WTC11 (cell line): ENCODE measurements at regions not wholly inside any gene's neighbourhood (a gene's known extent, or its start where the extent isn't known, plus 50 kb on each side); places are given as distances from the start of the nearest gene placed in this dataset.
A peak's percentile ranks its signal among the peaks of the same experiment; 100 is the strongest.

ENCODE experiments used
- ATAC-seq: fragments of 200-7000 bp; cut with Tn5 transposase; 2 replicates; pipeline ENCODE4 v1.10.0; 2021; ENCODE audit warnings: mild to moderate bottlenecking, moderate library complexity
- CTCF ChIA-PET: fragments of 300-600 bp; sonication (Branson Sonifier 250); formaldehyde crosslinking; loops from one replicate; lab custom pipeline; 2021; ENCODE audit warnings: antibody characterized with exemption; lab: Charles Lee
- POLR2A ChIA-PET: fragments of 350-600 bp; sonication (Branson Sonifier 250); formaldehyde crosslinking; loops from one replicate; lab custom pipeline; 2021; ENCODE audit warnings: antibody characterized with exemption; lab: Charles Lee
- DNase-seq: peaks from one replicate; pipeline ENCODE4 v3.0.0; 2021; ENCODE audit warnings: low spot score
- H3K27ac Mint-ChIP-seq: 2 replicates; pipeline ENCODE4 v1.8.0; 2021; ENCODE audit warnings: mixed read lengths
- H3K27me3 Mint-ChIP-seq: 2 replicates; pipeline ENCODE4 v1.8.0; 2021; ENCODE audit warnings: low read depth, mild to moderate bottlenecking, moderate library complexity, mixed read lengths
- H3K36me3 Mint-ChIP-seq: 2 replicates; pipeline ENCODE4 v1.8.0; 2021; ENCODE audit warnings: mixed read lengths
- H3K4me1 Mint-ChIP-seq: 2 replicates; pipeline ENCODE4 v1.8.0; 2022; ENCODE audit warnings: mixed read lengths
- H3K4me3 Mint-ChIP-seq: 2 replicates; pipeline ENCODE4 v1.8.0; 2021; ENCODE audit warnings: mild to moderate bottlenecking, moderate library complexity, mixed read lengths
- H3K9me3 Mint-ChIP-seq: 2 replicates; pipeline ENCODE4 v1.8.0; 2021; ENCODE audit warnings: mixed read lengths
- ATF2 ChIP-seq: sonication (generic); formaldehyde crosslinking; IDR thresholded peaks from 2 replicates; pipeline ENCODE4 v1.8.1; 2022; ENCODE audit warnings: low read depth, missing genetic modification reagents, borderline replicate concordance
- ATF3 ChIP-seq: sonication (generic); formaldehyde crosslinking; conservative IDR thresholded peaks from 2 replicates; pipeline ENCODE4 v1.8.1; 2022; ENCODE audit warnings: mild to moderate bottlenecking, missing genetic modification reagents
- FOXJ3 ChIP-seq: sonication (generic); formaldehyde crosslinking; IDR thresholded peaks from 2 replicates; pipeline ENCODE4 v1.9.0; 2021; ENCODE audit warnings: missing genetic modification reagents, mild to moderate bottlenecking, borderline replicate concordance
- FOXK1 ChIP-seq: sonication (generic); formaldehyde crosslinking; IDR thresholded peaks from 2 replicates; pipeline ENCODE4 v1.8.0; 2022; ENCODE audit warnings: mild to moderate bottlenecking, moderate library complexity, missing genetic modification reagents
- HMGA2 ChIP-seq: fragments of 250-450 bp; sonication (Bioruptor Pico); IDR thresholded peaks from 2 replicates; pipeline ENCODE4 v1.4.0; 2021; ENCODE audit warnings: mild to moderate bottlenecking, moderate library complexity
- KAT7 ChIP-seq: sonication (generic); formaldehyde crosslinking; IDR thresholded peaks from 2 replicates; pipeline ENCODE4 v1.8.1; 2023; ENCODE audit warnings: missing genetic modification reagents, mild to moderate bottlenecking, borderline replicate concordance
- MLX ChIP-seq: sonication (generic); formaldehyde crosslinking; IDR thresholded peaks from 2 replicates; pipeline ENCODE4 v1.8.1; 2023; ENCODE audit warnings: mild to moderate bottlenecking, missing genetic modification reagents, moderate library complexity
- MXD4 ChIP-seq: fragments of 250-450 bp; sonication (Bioruptor Pico); IDR thresholded peaks from 2 replicates; pipeline ENCODE4 v1.8.0; 2021; ENCODE audit warnings: mild to moderate bottlenecking, moderate library complexity, borderline replicate concordance
- NR2C2 ChIP-seq: sonication (generic); formaldehyde crosslinking; IDR thresholded peaks from 2 replicates; pipeline ENCODE4 v1.8.0; 2022; ENCODE audit warnings: mild to moderate bottlenecking, missing genetic modification reagents
- OVOL2 ChIP-seq: fragments of 250-450 bp; sonication (Bioruptor Pico); IDR thresholded peaks from 2 replicates; pipeline ENCODE4 v1.9.0; 2021; ENCODE audit warnings: mild to moderate bottlenecking, borderline replicate concordance
- PRDM15 ChIP-seq: sonication (generic); formaldehyde crosslinking; IDR thresholded peaks from 2 replicates; pipeline ENCODE4 v1.8.0; 2022; ENCODE audit warnings: missing genetic modification reagents
- TEAD4 ChIP-seq: sonication (generic); formaldehyde crosslinking; IDR thresholded peaks from 2 replicates; pipeline ENCODE4 v1.8.0; 2022; ENCODE audit warnings: mild to moderate bottlenecking, missing genetic modification reagents
- USF2 ChIP-seq: sonication (generic); formaldehyde crosslinking; IDR thresholded peaks from 2 replicates; pipeline ENCODE4 v1.8.1; 2023; ENCODE audit warnings: mild to moderate bottlenecking, missing genetic modification reagents, moderate library complexity
- ZBTB43 ChIP-seq: sonication (generic); formaldehyde crosslinking; IDR thresholded peaks from 2 replicates; pipeline ENCODE4 v1.8.1; 2023; ENCODE audit warnings: mild to moderate bottlenecking, missing genetic modification reagents
- ZNF121 ChIP-seq: sonication (generic); formaldehyde crosslinking; IDR thresholded peaks from 2 replicates; pipeline ENCODE4 v1.8.0; 2023; ENCODE audit warnings: missing genetic modification reagents
- ZNF138 ChIP-seq: sonication (generic); formaldehyde crosslinking; conservative IDR thresholded peaks from 2 replicates; pipeline ENCODE4 v1.8.1; 2022; ENCODE audit warnings: mild to moderate bottlenecking, moderate library complexity, missing genetic modification reagents
- ZNF317 ChIP-seq: sonication (generic); formaldehyde crosslinking; IDR thresholded peaks from 2 replicates; pipeline ENCODE4 v1.8.1; 2023; ENCODE audit warnings: low read depth, mild to moderate bottlenecking, moderate library complexity, missing genetic modification reagents, borderline replicate concordance
- ZNF671 ChIP-seq: fragments of 250-450 bp; sonication (Bioruptor Pico); IDR thresholded peaks from 2 replicates; pipeline ENCODE4 v1.8.0; 2021; ENCODE audit warnings: mild to moderate bottlenecking

- no peak for TF ChIP-seq FOXJ3 (CRISPR knock-in tag)
- no peak for TF ChIP-seq ZBTB43 (CRISPR knock-in tag)
- TF ChIP-seq, all 79 proteins: peak for 0
These were observed 111.1 kb upstream of the KLF7 start (continued) for GRCh38 chr2:207276858-207277257.

- peaks cover 10% of the 10 kb centered on the region for H3K9me3 Mint-ChIP-seq
- H3K27me3 Mint-ChIP-seq, result no peaks in the 10 kb centered on the region
- H3K27ac Mint-ChIP-seq, result no peak overlapping the region
- no peak for ATAC-seq
- H3K4me1 Mint-ChIP-seq, result peaks cover 14% of the 10 kb centered on the region
- H3K4me3 Mint-ChIP-seq, result no peak overlapping the region
- POLR2A ChIA-PET, result no interaction called here
- CTCF ChIA-PET, result no interaction called here
- H3K36me3 Mint-ChIP-seq, result no peaks in the 10 kb centered on the region
- TF ChIP-seq NR2C2 (CRISPR knock-in tag) (no peak), ATF3 (CRISPR knock-in tag) (no peak), PRDM15 (CRISPR knock-in tag) (no peak), USF2 (CRISPR knock-in tag) (no peak)
- DNase-seq, result no peak
These were observed 113.8 kb upstream of the KLF7 start for GRCh38 chr2:207279520-207279919.

- CTCF ChIA-PET, result no interaction called here
- POLR2A ChIA-PET, result no interaction called here
- no peak overlapping the region for H3K27ac Mint-ChIP-seq
- H3K4me3 Mint-ChIP-seq, result no peak overlapping the region
- TF ChIP-seq TEAD4 (CRISPR knock-in tag), result no peak
- TF ChIP-seq HMGA2 (CRISPR knock-in tag), result no peak
- H3K27me3 Mint-ChIP-seq, result no peaks in the 10 kb centered on the region
- H3K9me3 Mint-ChIP-seq, result peaks cover 7% of the 10 kb centered on the region
- H3K4me1 Mint-ChIP-seq, result peaks cover 26% of the 10 kb centered on the region
- DNase-seq, result no peak
- no peak for ATAC-seq
- no peaks in the 10 kb centered on the region for H3K36me3 Mint-ChIP-seq
These were observed 115.7 kb upstream of the KLF7 start for GRCh38 chr2:207281436-207281835.

- Mint-ChIP-seq H3K9me3 (peaks cover 7% of the 10 kb centered on the region), H3K27me3 (no peaks in the 10 kb centered on the region), H3K4me1 (peaks cover 22% of the 10 kb centered on the region), H3K4me3 (no peak overlapping the region), H3K36me3 (no peaks in the 10 kb centered on the region), H3K27ac (no peak overlapping the region)
- no peak for TF ChIP-seq OVOL2 (CRISPR knock-in tag)
- no peak for TF ChIP-seq MLX (CRISPR knock-in tag)
- CTCF ChIA-PET, result no interaction called here
- DNase-seq, result no peak
- POLR2A ChIA-PET, result interaction anchor here (0.6 kb wide), 1 partner anchor 43 kb away, joined by 3 read pairs; no protein-coding TSS in a partner anchor
- ATAC-seq, result no peak
These were observed 117.2 kb upstream of the KLF7 start for GRCh38 chr2:207282916-207283315.

GRCh38 chr2:207283356-207283755, 117.6 kb upstream of the KLF7 start:
- DNase-seq (no peak), ATAC-seq (peak; percentile 64)
- no peak overlapping the region for H3K27ac Mint-ChIP-seq
- CTCF ChIA-PET, result no interaction called here
- POLR2A ChIA-PET, result interaction anchor here (0.6 kb wide), 1 partner anchor 43 kb away, joined by 3 read pairs; no protein-coding TSS in a partner anchor
- H3K36me3 Mint-ChIP-seq, result no peaks in the 10 kb centered on the region
- peaks cover 22% of the 10 kb centered on the region for H3K4me1 Mint-ChIP-seq
- H3K27me3 Mint-ChIP-seq, result no peaks in the 10 kb centered on the region
- no peak overlapping the region for H3K4me3 Mint-ChIP-seq
- H3K9me3 Mint-ChIP-seq, result peaks cover 7% of the 10 kb centered on the region
- TF ChIP-seq ZNF121 (CRISPR knock-in tag) (no peak), KAT7 (CRISPR knock-in tag) (no peak), FOXK1 (CRISPR knock-in tag) (no peak), MXD4 (no peak), ATF2 (CRISPR knock-in tag) (no peak), ZNF317 (CRISPR knock-in tag) (no peak), ZNF671 (CRISPR knock-in tag) (no peak), ZNF138 (CRISPR knock-in tag) (no peak)
